GM18909 (cell line): ENCODE measurements at regions not wholly inside any gene's neighbourhood (a gene's known extent, or its start where the extent isn't known, plus 50 kb on each side); places are given as distances from the start of the nearest gene placed in this dataset.

Source experiments
- ATAC-seq: cut with Tn5 transposase; IDR thresholded peaks from one replicate; pipeline ENCODE4 v1.9.1; 2021; ENCODE audit warnings: mild to moderate bottlenecking; ENCODE audit not compliant: unreplicated experiment, poor library complexity

GRCh38 chr16:87235810-87236515 lies 81.2 kb downstream of the C16orf95 start:
- no peak for ATAC-seq

GRCh38 chr16:87236516-87237115 lies 80.6 kb downstream of the C16orf95 start:
- no peak for ATAC-seq

GRCh38 chr16:87238361-87238715 lies 78.9 kb downstream of the C16orf95 start:
- no peak for ATAC-seq

- ATAC-seq: no peak
Observed at GRCh38 chr16:87239545-87239944, 77.6 kb downstream of the C16orf95 start.

GRCh38 chr16:87240211-87241136 lies 76.7 kb downstream of the C16orf95 start:
- ATAC-seq: no peak

- ATAC-seq: no peak
Observed at GRCh38 chr16:87241137-87241771, 75.9 kb downstream of the C16orf95 start.

GRCh38 chr16:87243478-87243877 lies 73.7 kb downstream of the C16orf95 start:
- no peak for ATAC-seq

GRCh38 chr16:87244636-87245197 lies 72.5 kb downstream of the C16orf95 start:
- no peak for ATAC-seq

- ATAC-seq: no peak
Observed at GRCh38 chr16:87245511-87245910, 71.7 kb downstream of the C16orf95 start.

GRCh38 chr16:87246269-87247065 lies 70.7 kb downstream of the C16orf95 start:
- no peak for ATAC-seq

GRCh38 chr16:87248714-87249113 lies 68.5 kb downstream of the C16orf95 start:
- no peak for ATAC-seq

- no peak for ATAC-seq
Observed at GRCh38 chr16:87249425-87249824, 67.8 kb downstream of the C16orf95 start.

GRCh38 chr16:87250431-87250960 lies 66.7 kb downstream of the C16orf95 start:
- ATAC-seq: no peak

GRCh38 chr16:87252269-87252970 lies 64.8 kb downstream of the C16orf95 start:
- no peak for ATAC-seq
